Left renal pelvis (tissue), 4 donors: ENCODE measurements at regions not wholly inside any gene's neighbourhood (a gene's known extent, or its start where the extent isn't known, plus 50 kb on each side); places are given as distances from the start of the nearest gene placed in this dataset.

Experiments
- DNase-seq, 4 donors: peaks; one replicate each; pipeline ENCODE4 v3.0.0-alpha.2; 2013; ENCODE audit warnings: low read depth in 4 of 4, low spot score in 3 of 4

GRCh38 chr9:81741103-81741502, 51.8 kb upstream of the TLE1 start:
- DNase-seq, result no peak

DNA sequence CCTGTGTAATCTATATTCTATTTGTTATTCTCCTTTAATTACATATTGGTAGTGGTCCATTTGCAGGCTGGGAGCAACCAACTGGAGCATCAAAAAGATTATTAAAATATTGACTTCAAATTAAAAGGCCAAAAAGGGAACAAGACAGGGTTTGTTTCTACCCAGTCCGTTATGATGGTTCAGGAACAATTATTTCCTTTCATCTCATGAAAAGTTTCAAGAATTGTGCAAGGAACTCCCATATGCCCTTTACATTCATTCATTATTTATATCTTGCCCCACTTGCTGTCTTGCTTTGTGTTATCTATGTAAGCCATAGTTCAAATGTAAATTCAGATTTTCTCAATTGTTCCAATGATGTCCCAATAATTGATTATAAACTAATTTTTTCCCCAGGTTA, 58.7 kb upstream of the TLE1 start:
- DNase-seq, result no peak

GRCh38 chr9:81753436-81753835, 64.1 kb upstream of the TLE1 start:
- no peak for DNase-seq

GRCh38 chr9:81754245-81754644, 64.9 kb upstream of the TLE1 start:
- DNase-seq, result no peak

GRCh38 chr9:81755721-81756120, 66.4 kb upstream of the TLE1 start:
- DNase-seq, result no peak

GRCh38 chr9:81756561-81756960, 67.2 kb upstream of the TLE1 start:
- DNase-seq, result no peak

- DNase-seq, result no peak
These were observed 68.9 kb upstream of the TLE1 start for GRCh38 chr9:81758123-81758797.

- no peak for DNase-seq
These were observed 70.4 kb upstream of the TLE1 start for GRCh38 chr9:81759680-81760215.

DNA sequence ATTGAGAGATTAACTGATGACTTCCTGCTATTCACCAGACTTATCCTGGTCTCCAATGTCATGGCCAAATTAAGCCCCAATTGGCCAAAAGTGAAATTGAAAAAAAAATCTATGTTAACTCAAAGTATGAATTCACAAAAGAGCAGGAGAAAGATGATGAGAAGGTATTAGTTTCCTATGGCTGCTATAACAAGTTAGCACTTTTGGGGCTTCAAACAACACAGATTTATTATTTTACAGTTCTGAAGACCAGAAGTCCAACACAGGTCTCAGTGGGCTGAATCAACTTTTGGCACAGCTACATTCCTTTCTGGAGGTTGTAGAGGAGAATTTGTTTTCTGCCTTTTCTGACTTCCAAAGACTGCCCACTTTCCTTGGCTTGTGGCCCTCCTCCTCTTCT, 78.6 kb upstream of the TLE1 start:
- no peak for DNase-seq

GRCh38 chr9:81771571-81771970, 82.2 kb upstream of the TLE1 start:
- DNase-seq, result no peak

DNA sequence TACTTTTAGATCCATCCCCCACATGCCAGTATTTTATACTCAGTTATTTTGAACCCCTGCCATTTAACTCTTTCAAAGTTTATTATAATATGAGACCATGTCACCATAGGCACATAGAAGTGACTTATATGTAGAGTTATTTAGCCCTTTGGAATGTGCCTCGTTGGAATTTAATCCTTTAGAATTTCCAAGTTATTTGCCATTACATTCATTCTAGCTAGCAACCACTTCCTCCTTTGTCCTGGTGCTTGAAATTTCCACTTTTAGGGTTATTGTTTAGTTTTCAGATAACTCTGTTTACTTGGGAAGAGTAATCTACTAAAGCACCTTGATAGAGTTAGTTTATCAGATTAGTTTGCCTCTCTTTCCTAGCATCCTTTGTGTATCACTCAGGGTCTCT, 82.8 kb upstream of the TLE1 start:
- no peak for DNase-seq

GRCh38 chr9:81776390-81776789, 87.0 kb upstream of the TLE1 start:
- DNase-seq, result no peak

- no peak for DNase-seq
These were observed 87.5 kb upstream of the TLE1 start for GRCh38 chr9:81776834-81777233.

DNA sequence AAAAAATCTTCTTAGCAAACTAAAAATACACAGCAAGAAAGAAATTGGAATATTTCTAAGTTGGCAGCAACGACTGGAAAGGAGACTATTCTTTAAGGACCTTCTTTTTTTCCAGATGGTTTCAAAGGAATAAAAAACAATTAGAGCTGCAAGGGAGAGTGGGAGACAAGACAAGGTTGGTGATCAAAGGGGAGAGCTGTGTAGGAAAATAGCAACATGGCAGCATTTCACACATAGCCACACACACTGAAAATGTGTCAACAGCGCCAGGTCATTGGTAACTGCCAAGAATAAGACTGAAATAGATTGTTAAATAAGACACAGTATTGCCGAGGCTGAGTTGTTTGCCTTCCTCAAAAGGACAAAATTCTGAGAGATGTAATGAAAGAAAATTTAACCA, 88.1 kb upstream of the TLE1 start:
- peak in 1 of 4 donors; percentile 24 for DNase-seq

DNA sequence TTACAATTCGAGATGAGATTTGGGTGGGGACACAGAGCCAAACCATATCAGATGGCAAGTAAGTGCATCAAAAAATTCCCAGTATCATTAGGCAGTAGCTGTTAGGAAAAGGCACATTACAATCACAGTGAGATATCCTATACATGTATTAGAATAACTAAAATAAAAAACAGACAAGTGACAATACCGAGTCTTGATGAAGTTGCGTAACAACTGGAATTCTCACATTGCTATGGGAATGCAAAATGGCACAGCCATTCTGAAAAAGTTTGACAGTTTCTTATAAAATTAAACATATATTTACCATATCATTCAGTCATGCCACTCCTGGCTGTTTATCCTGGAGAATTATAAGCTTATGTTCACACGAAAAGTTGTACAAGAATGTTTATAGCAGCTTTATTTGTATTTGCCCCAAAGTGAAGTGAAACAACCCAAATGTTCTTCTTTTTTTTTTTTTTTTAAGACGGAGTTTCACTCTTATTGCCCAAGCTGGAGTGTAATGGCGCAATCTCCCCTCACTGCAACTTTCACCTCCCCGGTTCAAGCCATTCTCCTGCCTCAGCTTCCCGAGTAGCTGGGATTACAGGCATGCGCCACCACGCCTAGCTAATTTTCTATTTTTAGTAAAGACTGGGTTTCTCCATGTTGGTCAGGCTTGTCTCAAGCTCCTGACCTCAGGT, 93.1 kb upstream of the TLE1 start:
- DNase-seq, result no peak

- no peak for DNase-seq
These were observed 98.6 kb upstream of the TLE1 start for GRCh38 chr9:81787747-81788632.

GRCh38 chr9:81789721-81790120, 100.4 kb upstream of the TLE1 start:
- DNase-seq, result no peak

DNA sequence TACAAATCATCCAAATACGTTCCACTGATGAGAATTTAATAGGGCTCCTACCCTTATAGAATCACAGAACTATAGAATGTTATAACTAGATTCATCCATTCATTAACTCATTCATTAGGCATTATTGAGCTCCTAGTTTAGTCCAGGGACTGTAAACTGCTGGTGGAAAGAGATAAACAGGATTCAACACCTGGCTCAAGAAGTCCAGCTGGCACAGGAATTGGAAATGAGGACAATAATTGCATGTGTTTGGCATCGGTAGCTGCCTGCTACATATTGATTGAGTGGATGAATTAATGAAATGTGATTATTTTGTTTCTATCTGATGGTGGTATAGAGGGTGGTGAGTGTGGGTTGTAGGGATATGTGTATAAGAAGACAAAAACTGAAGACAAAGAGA, 100.8 kb upstream of the TLE1 start:
- no peak for DNase-seq

DNA sequence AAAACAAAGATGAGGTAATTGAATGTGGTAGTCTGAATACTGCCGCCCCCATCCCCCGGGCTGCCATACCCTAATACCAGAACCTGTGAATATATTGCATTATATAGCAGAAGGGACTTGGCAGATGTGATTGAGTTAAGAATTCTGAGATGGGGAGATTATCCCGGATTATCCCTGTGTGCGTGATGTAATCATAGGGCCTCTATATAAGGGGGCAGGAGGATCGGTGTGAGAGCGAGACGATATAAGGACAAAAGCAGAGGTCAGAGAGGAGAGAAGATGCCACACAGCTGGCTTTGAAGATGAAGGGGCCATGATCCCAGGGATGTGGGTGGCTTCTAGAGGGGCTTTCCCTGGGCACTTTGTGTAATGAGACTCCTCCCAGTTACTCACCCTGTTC, 101.7 kb upstream of the TLE1 start:
- no peak for DNase-seq

GRCh38 chr9:81798606-81799005, 109.3 kb upstream of the TLE1 start:
- DNase-seq, result no peak

- no peak for DNase-seq
These were observed 111.8 kb upstream of the TLE1 start for GRCh38 chr9:81801190-81801589.
